HUES6 (cell line): ENCODE measurements at regions not wholly inside any gene's neighbourhood (a gene's known extent, or its start where the extent isn't known, plus 50 kb on each side); places are given as distances from the start of the nearest gene placed in this dataset.
"Not testable (repeated sequence)": the region's sequence is repeated elsewhere in the genome, so short reads cannot be mapped to it uniquely, and the experiment has no call there.

ENCODE experiments used
- H3K27ac ChIP-seq: 2 replicates; pipeline ENCODE4 v1.7.0; 2013; ENCODE audit warnings: low read depth, mild to moderate bottlenecking, low read length, inconsistent platforms
- H3K27me3 ChIP-seq: 2 replicates; pipeline ENCODE4 v1.6.1; 2013; ENCODE audit warnings: low read length; ENCODE audit not compliant: control insufficient read depth, insufficient read depth
- H3K36me3 ChIP-seq: 2 replicates; pipeline ENCODE4 v1.6.1; 2013; ENCODE audit warnings: low read length; ENCODE audit not compliant: control insufficient read depth, insufficient read depth
- H3K4me1 ChIP-seq: 2 replicates; pipeline ENCODE4 v1.6.1; 2013; ENCODE audit warnings: low read length; ENCODE audit not compliant: control insufficient read depth, insufficient read depth
- H3K4me3 ChIP-seq: 2 replicates; pipeline ENCODE4 v1.5.1; 2013; ENCODE audit warnings: low read depth, low read length
- H3K9ac ChIP-seq: one replicate; pipeline ENCODE4 v1.6.1; 2013; ENCODE audit warnings: mild to moderate bottlenecking, low read length
- H3K9me3 ChIP-seq: 2 replicates; pipeline ENCODE4 v1.6.1; 2013; ENCODE audit warnings: low read depth, low read length; ENCODE audit not compliant: control insufficient read depth, insufficient read depth

DNA sequence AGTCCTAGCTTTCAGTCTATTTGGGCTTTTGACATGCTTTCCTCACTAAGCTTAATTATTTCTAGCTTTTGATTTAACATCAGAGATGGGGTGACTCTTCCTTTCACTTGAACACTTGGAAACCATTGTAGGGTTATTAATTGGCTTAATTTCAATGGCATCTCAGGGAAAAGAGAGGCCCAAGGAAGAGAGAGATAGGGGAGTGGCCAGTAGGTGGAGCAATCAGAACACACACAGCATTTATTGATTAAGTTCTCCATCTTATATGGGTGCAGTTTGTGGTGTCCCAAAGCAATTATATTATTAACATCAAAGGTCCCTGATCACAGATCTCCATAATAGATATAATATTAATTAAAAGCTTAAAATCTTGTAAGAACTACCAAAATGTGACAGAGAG lies 1466.1 kb upstream of the SEL1L start:
- no peak overlapping the region for H3K27ac ChIP-seq
- H3K36me3 ChIP-seq, result no peaks in the 10 kb centered on the region
- no peaks in the 10 kb centered on the region for H3K9me3 ChIP-seq
- no peaks in the 10 kb centered on the region for H3K27me3 ChIP-seq
- H3K4me1 ChIP-seq, result no peaks in the 10 kb centered on the region
- no peak overlapping the region for H3K9ac ChIP-seq
- H3K4me3 ChIP-seq, result no peak overlapping the region

DNA sequence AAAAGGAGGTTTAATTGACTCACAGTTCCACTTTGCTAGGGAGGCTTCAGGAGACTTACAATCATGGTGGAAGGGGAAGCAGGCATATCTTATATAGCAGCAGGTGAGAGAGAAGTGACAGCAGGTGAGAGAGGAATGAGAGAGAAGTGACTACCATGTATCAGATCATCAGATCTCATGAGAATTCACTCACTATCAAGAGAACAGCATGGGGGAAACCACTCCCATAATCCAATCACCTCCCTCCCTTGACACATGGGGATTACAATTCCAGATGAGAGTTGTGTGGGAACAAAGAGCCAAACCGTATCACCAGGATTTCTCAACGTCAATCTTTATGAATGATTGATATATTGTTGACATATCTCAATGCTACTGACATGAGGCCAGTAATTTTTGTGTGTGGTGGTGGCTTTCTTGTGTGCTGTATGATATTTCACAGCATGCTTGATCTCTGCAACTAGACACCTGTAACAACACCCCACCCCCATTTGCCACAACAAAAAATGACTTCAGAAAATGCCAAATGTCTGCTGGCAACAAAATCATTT lies 1470.9 kb upstream of the SEL1L start:
- H3K4me3 ChIP-seq, result no peak overlapping the region
- H3K27ac ChIP-seq, result no peak overlapping the region
- no peaks in the 10 kb centered on the region for H3K36me3 ChIP-seq
- no peaks in the 10 kb centered on the region for H3K27me3 ChIP-seq
- H3K9me3 ChIP-seq, result peaks cover 22% of the 10 kb centered on the region
- no peak overlapping the region for H3K9ac ChIP-seq
- H3K4me1 ChIP-seq, result no peaks in the 10 kb centered on the region

DNA sequence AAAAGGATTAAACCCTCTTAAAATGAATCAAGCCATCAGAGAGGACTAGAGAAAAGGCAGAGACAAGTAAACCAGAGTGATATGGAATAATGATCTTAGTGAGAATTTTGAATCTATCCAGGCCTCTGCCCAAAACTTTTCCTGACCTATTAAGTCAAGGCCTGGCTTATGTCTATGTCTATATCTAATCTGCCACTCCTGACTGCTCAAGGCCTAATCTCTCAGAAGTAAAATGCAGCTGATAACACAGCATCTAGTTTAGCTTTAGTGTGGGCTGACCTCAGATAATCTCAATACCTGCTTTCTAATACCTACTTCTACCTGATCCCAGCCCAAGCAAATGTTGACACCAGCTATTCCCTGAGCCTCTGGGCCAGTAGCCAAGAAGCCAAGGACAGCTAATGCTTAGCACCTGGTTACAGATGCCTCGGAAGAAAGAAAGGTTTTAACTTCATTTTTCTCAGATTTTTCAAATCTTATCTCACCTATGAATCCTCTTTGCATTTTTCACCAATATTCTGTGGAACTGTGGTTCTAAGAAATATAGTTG lies 1472.5 kb upstream of the SEL1L start:
- Histone ChIP-seq H3K36me3 (no peaks in the 10 kb centered on the region), H3K27ac (no peak overlapping the region), H3K4me3 (no peak overlapping the region), H3K9me3 (peaks cover 34% of the 10 kb centered on the region), H3K4me1 (no peaks in the 10 kb centered on the region), H3K27me3 (no peaks in the 10 kb centered on the region), H3K9ac (no peak overlapping the region)

DNA sequence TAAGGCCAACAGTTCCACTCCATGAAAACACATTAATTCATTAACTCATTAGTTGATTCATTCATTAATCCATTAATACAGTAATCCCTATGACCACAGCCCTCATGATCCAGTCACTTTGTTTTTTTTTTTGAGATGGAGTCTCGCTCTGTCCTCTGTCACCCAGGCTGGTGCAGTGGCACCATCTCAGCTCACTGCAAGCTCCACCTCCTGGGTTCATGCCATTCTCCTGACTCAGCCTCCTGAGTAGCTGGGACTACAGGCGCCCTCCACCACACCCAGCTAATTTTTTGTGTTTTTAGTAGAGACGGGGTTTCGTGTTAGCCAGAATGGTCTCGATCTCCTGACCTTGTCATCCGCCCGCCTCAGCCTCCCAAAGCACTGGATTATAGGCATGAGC lies 1473.4 kb upstream of the SEL1L start:
- H3K4me1 ChIP-seq, H3K4me3 ChIP-seq, H3K27ac ChIP-seq, H3K27me3 ChIP-seq, H3K36me3 ChIP-seq, H3K9ac ChIP-seq: not testable (repeated sequence)
- H3K9me3 ChIP-seq, result peaks cover 34% of the 10 kb centered on the region

DNA sequence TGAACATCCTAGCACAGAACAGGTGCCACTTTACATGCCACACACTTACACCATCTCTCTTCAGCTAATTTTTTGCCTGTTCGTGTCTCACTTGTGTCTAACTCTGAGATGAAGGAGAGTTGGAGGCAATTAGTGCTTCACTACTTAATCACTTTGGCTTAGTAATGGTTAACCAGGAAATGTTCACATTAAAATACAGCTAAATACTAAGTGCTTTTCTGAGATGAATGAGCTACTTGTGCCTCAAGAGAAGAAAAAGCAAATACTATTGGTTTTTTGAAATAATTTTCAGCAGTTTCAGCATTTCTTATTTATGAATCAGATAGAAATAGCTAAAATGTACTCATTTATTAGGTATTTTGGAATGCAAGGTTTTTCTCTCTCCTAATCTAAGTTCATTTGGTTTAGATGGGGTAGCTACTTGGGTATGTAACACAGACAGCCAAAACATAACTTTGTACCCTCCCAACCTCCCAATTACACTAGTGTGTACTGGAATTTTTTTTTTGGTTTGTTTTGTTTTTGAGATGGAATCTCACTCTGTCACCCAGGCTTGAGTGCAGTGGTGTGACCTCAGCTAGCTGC lies 1474.1 kb upstream of the SEL1L start:
- Histone ChIP-seq H3K27ac (no peak overlapping the region), H3K9me3 (peaks cover 34% of the 10 kb centered on the region), H3K4me3 (no peak overlapping the region), H3K4me1 (no peaks in the 10 kb centered on the region), H3K27me3 (no peaks in the 10 kb centered on the region), H3K36me3 (no peaks in the 10 kb centered on the region), H3K9ac (no peak overlapping the region)

DNA sequence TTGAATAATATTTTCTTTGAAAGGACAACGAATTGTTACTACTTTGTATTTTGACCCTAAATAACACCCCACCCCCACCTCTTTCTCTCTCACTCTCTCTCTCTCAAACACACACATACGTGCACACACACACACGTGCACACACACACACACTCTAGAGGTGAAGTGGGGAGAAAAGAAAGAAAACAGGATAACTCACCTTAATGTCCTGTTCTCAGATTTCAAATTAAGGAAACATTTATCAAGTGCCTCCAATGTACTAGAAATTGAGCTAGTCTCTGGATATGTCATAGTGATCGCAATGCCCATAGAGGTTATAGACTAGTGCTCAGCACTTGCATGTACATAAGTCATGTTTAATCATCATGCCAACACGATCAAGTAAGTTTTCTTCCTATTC lies 1483.6 kb upstream of the SEL1L start:
- H3K27me3 ChIP-seq, result no peaks in the 10 kb centered on the region
- no peak overlapping the region for H3K27ac ChIP-seq
- H3K36me3 ChIP-seq, result no peaks in the 10 kb centered on the region
- H3K4me3 ChIP-seq, result no peak overlapping the region
- no peak overlapping the region for H3K9ac ChIP-seq
- no peaks in the 10 kb centered on the region for H3K4me1 ChIP-seq
- no peaks in the 10 kb centered on the region for H3K9me3 ChIP-seq

DNA sequence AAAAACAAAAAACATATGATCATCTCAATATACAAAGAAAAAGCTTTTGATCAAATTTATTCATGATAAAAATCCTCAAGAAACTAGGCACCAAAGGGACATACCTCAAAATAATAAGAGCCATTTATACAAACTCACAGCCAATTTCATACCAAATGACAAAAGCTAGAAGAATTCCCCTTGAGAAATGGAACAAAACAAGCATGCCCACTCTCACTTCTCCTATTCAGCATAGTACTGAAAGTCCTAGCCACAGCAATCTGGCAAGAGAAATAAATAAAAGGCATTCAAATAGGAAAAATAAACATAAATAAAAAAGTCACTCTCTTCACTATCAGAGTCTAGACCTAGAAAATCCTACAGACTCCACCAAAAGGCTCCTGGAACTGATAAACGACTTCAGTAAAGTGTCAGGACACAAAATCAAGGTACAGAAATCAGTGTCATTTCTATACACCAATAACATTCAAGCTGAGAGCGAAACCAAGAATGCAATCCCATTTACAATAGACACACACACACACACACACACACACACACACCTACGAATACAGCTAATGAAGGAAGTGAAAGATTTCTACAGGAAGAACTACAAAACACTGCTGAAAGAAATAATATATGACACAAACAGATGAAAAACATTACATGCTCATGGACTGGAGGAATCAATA lies 1486.2 kb upstream of the SEL1L start:
- no peaks in the 10 kb centered on the region for H3K9me3 ChIP-seq
- no peak overlapping the region for H3K27ac ChIP-seq
- H3K4me3 ChIP-seq, result no peak overlapping the region
- no peaks in the 10 kb centered on the region for H3K36me3 ChIP-seq
- no peaks in the 10 kb centered on the region for H3K4me1 ChIP-seq
- H3K27me3 ChIP-seq, result no peaks in the 10 kb centered on the region
- no peak overlapping the region for H3K9ac ChIP-seq

DNA sequence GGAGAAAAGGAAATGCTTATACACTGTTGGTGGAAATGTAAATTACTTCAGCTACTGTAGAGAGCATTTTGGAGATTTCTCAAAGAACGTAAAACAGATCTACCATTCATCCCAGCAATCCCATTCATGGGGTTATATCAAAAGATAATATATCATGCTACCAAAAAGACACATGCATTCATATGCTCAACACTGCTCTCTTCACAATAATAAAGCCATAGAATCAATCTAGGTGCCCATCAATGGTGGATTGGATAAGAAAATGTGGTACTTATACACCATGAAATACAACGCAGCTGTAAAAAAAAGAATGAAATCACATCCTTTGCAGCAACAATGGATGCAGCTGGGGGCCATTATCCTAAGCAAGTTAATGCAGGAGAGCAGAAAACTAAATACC lies 1487.7 kb upstream of the SEL1L start:
- no peaks in the 10 kb centered on the region for H3K36me3 ChIP-seq

DNA sequence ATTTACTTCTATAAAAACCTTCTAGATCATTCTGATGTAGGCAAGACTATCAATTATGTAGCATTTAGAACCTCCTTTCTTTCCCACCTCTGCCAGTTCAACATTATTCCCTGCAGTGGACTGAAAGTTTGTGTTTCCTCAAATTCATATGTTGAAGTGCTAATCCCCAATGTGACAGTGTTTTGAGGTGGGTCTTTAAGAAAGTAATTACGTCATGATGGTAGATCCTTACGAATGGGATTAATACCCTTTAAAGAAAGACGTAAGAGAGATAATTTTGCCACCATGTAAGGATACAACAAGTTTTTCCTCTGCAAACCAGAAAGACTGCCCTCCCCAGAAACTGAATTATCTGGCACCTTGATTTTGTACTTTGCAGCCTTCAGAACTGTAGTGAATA lies 1489.7 kb upstream of the SEL1L start:
- no peaks in the 10 kb centered on the region for H3K9me3 ChIP-seq
- H3K27ac ChIP-seq, result no peak overlapping the region
- no peaks in the 10 kb centered on the region for H3K4me1 ChIP-seq
- H3K27me3 ChIP-seq, result no peaks in the 10 kb centered on the region
- H3K9ac ChIP-seq, result no peak overlapping the region
- H3K36me3 ChIP-seq, result no peaks in the 10 kb centered on the region
- no peak overlapping the region for H3K4me3 ChIP-seq

More for the DNA sequence above, 1487.7 kb upstream of the SEL1L start:
- no peaks in the 10 kb centered on the region for H3K4me1 ChIP-seq
- H3K4me3 ChIP-seq, result no peak overlapping the region
- H3K27ac ChIP-seq, result no peak overlapping the region
- H3K27me3 ChIP-seq, result no peaks in the 10 kb centered on the region
- H3K9ac ChIP-seq, result no peak overlapping the region
- H3K9me3 ChIP-seq, result no peaks in the 10 kb centered on the region

DNA sequence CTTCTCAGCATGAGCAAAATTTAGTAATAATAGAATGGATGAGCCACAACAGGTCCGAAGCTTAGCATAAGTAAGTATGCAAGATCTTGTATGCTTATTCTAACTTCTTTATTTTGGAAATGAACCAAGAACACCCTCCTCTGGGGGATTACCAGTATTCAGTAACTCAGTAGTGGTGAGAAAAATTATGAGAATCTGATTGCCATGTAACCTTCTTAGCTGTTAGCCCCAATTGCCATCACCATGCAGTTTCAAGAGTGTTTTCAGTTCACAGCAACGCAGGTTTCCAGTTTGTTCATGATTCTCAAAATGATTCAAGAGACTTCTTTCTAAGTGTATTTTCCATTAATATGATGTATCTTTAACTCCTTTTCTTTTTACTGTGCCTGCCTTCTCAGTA lies 1507.6 kb upstream of the SEL1L start:
- Histone ChIP-seq H3K27me3 (no peaks in the 10 kb centered on the region), H3K36me3 (no peaks in the 10 kb centered on the region), H3K9me3 (no peaks in the 10 kb centered on the region), H3K9ac (no peak overlapping the region), H3K4me1 (no peaks in the 10 kb centered on the region), H3K4me3 (no peak overlapping the region), H3K27ac (no peak overlapping the region)

DNA sequence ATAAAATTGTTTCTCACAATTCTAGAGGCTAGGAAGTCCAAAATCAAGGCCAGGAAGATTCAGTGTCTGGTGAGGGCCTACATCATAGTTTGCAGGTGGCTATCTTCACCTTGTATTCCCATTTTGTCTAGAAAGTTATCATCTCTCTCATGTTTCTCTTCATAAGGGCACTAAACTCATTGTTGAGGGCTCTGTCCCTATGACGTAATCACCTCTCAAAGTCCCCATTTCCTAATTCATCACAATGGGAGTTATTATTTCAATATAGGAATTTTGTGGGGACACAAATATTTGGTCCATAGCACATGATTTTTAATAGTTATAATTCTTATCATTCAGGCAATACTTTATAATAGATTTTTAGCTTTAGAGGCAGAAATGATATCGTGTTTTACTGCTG lies 1509.2 kb upstream of the SEL1L start:
- Histone ChIP-seq H3K4me1 (no peaks in the 10 kb centered on the region), H3K9ac (no peak overlapping the region), H3K4me3 (no peak overlapping the region), H3K9me3 (no peaks in the 10 kb centered on the region), H3K36me3 (no peaks in the 10 kb centered on the region), H3K27me3 (no peaks in the 10 kb centered on the region), H3K27ac (no peak overlapping the region)
